Hepatocyte (in vitro differentiated cells): ENCODE measurements at regions not wholly inside any gene's neighbourhood (a gene's known extent, or its start where the extent isn't known, plus 50 kb on each side); places are given as distances from the start of the nearest gene placed in this dataset.

ENCODE experiments used
- CTCF ChIP-seq: fragments of 200-600 bp; sonication (generic); IDR thresholded peaks from 2 replicates; pipeline ENCODE4 v1.5.1; 2016; ENCODE audit warnings: antibody characterized with exemption, mild to moderate bottlenecking; ENCODE audit not compliant: poor library complexity
- EZH2 ChIP-seq: fragments of 200-600 bp; sonication (generic); IDR thresholded peaks from 2 replicates; pipeline ENCODE4 v1.6.1; 2016; ENCODE audit warnings: antibody characterized with exemption, mild to moderate bottlenecking, borderline replicate concordance
- EZH2phosphoT487 ChIP-seq: fragments of 200-600 bp; sonication (generic); IDR thresholded peaks from one replicate; pipeline ENCODE4 v1.6.1; 2018; ENCODE audit warnings: antibody characterized with exemption, mild to moderate bottlenecking, low read depth, moderate library complexity; ENCODE audit not compliant: unreplicated experiment, severe bottlenecking

DNA sequence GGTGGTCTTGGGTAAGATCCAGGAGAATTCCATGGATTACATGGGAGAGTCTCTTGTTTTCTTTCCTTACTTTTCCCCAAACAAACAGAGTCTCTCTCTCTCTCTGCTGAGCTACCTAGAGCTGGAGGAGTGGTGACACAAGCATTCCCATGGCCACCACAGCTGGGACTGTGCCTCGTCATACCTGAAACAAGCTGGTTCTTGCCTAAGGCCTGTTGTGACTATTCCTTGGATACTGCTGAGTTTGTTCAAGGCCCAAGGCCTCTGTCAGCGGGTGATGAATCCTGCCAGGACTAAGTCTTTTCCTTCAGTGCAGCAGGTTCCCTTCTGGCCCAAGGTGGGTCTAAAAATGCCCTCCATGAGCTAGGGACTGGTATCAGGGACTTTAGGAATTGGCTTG is 378.1 kb upstream of the ZNF385D start:
- no peak for TF ChIP-seq CTCF
- no peak for TF ChIP-seq EZH2
- no peak for TF ChIP-seq EZH2phosphoT487
